Astrocyte (in vitro differentiated cells and primary cell): ENCODE measurements at regions not wholly inside any gene's neighbourhood (a gene's known extent, or its start where the extent isn't known, plus 50 kb on each side); places are given as distances from the start of the nearest gene placed in this dataset.

Experiments used
- DNase-seq: peaks from one replicate; pipeline ENCODE4 v3.0.0-alpha.2; 2010; ENCODE audit warnings: low read depth
- FAIRE-seq: peaks from 2 replicates; lab custom pipeline; 2011; peaks lifted over from hg19 to GRCh38; lab: Jason Lieb, UNC
- H2AFZ ChIP-seq: 2 replicates; pipeline ENCODE4 v1.6.0; 2012; ENCODE audit warnings: low read depth, low read length, inconsistent platforms
- H3K27ac ChIP-seq: 2 replicates; pipeline ENCODE4 v1.5.1; 2011; ENCODE audit warnings: low read depth, low read length, inconsistent platforms
- H3K27me3 ChIP-seq: 2 replicates; pipeline ENCODE4 v1.6.0; 2011; ENCODE audit warnings: low read length, inconsistent platforms; ENCODE audit not compliant: insufficient read depth
- H3K36me3 ChIP-seq: 2 replicates; pipeline ENCODE4 v1.5.1; 2011; ENCODE audit warnings: low read length, inconsistent platforms; ENCODE audit not compliant: insufficient read depth
- H3K4me1 ChIP-seq: 2 replicates; pipeline ENCODE4 v1.5.1; 2011; ENCODE audit warnings: low read length, inconsistent platforms; ENCODE audit not compliant: insufficient read depth
- H3K4me2 ChIP-seq: 2 replicates; pipeline ENCODE4 v1.6.0; 2012; ENCODE audit warnings: low read length, inconsistent platforms
- H3K4me3 ChIP-seq: 2 replicates; pipeline ENCODE4 v1.5.1; 2011; ENCODE audit warnings: low read depth, mild to moderate bottlenecking, low read length, inconsistent platforms; ENCODE audit not compliant: insufficient read depth
- H3K79me2 ChIP-seq: 2 replicates; pipeline ENCODE4 v1.6.0; 2012; ENCODE audit warnings: mild to moderate bottlenecking, low read length, inconsistent platforms; ENCODE audit not compliant: insufficient read depth
- H3K9ac ChIP-seq: 2 replicates; pipeline ENCODE4 v1.6.0; 2012; ENCODE audit warnings: mild to moderate bottlenecking, low read length, inconsistent platforms
- H3K9me3 ChIP-seq: 2 replicates; pipeline ENCODE4 v1.5.1; 2012; ENCODE audit warnings: low read depth, mild to moderate bottlenecking, low read length, inconsistent platforms; ENCODE audit not compliant: insufficient read depth
- H4K20me1 ChIP-seq: 2 replicates; pipeline ENCODE4 v1.6.0; 2012; ENCODE audit warnings: low read length, inconsistent platforms; ENCODE audit not compliant: insufficient read depth
- H3K27ac Mint-ChIP-seq: one replicate; pipeline ENCODE4 v1.8.0; 2021; ENCODE audit warnings: mild to moderate bottlenecking, mixed read lengths; ENCODE audit not compliant: unreplicated experiment
- H3K27me3 Mint-ChIP-seq: one replicate; pipeline ENCODE4 v1.8.0; 2021; ENCODE audit warnings: low read depth, mixed read lengths; ENCODE audit not compliant: unreplicated experiment
- H3K36me3 Mint-ChIP-seq: one replicate; pipeline ENCODE4 v1.8.0; 2021; ENCODE audit warnings: low read depth, mixed read lengths; ENCODE audit not compliant: unreplicated experiment
- H3K4me1 Mint-ChIP-seq: one replicate; pipeline ENCODE4 v1.8.0; 2021; ENCODE audit warnings: low read depth, mixed read lengths; ENCODE audit not compliant: unreplicated experiment
- H3K4me3 Mint-ChIP-seq: one replicate; pipeline ENCODE4 v1.8.0; 2021; ENCODE audit warnings: mild to moderate bottlenecking, moderate library complexity, mixed read lengths; ENCODE audit not compliant: unreplicated experiment
- H3K9me3 Mint-ChIP-seq: one replicate; pipeline ENCODE4 v1.8.0; 2021; ENCODE audit warnings: mild to moderate bottlenecking, mixed read lengths; ENCODE audit not compliant: unreplicated experiment
- CTCF ChIP-seq: IDR thresholded peaks from 2 replicates; pipeline ENCODE4 v1.5.1; 2011; ENCODE audit warnings: low read depth, mild to moderate bottlenecking, inconsistent platforms, low read length, moderate library complexity; ENCODE audit not compliant: insufficient read depth
- EZH2 ChIP-seq: IDR thresholded peaks from 2 replicates; pipeline ENCODE4 v1.6.1; 2012; ENCODE audit warnings: mild to moderate bottlenecking, low read length, inconsistent platforms; ENCODE audit not compliant: insufficient read depth

GRCh38 chr2:12854001-12854530 is 137.3 kb downstream of the TRIB2 start:
- no peaks in the 10 kb centered on the region for H3K36me3 Mint-ChIP-seq
- Histone ChIP-seq H3K4me2 (no peak overlapping the region), H3K9me3 (no peaks in the 10 kb centered on the region), H3K9ac (no peak overlapping the region), H2AFZ (no peak overlapping the region), H3K36me3 (no peaks in the 10 kb centered on the region), H3K27me3 (no peaks in the 10 kb centered on the region), H4K20me1 (no peaks in the 10 kb centered on the region), H3K27ac (no peak overlapping the region), H3K4me1 (peaks cover 16% of the 10 kb centered on the region), H3K79me2 (no peaks in the 10 kb centered on the region), H3K4me3 (no peak overlapping the region)
- no peak for DNase-seq
- TF ChIP-seq EZH2 (no peak), CTCF (no peak)
- FAIRE-seq: no peak
- no peak overlapping the region for H3K27ac Mint-ChIP-seq
- peaks cover 5% of the 10 kb centered on the region for H3K4me1 Mint-ChIP-seq
- peaks cover 4% of the 10 kb centered on the region for H3K27me3 Mint-ChIP-seq
- H3K9me3 Mint-ChIP-seq: peaks cover 2% of the 10 kb centered on the region
- H3K4me3 Mint-ChIP-seq: no peak overlapping the region

- Mint-ChIP-seq H3K4me1 (peaks cover 6% of the 10 kb centered on the region), H3K4me3 (no peak overlapping the region), H3K27ac (no peak overlapping the region), H3K9me3 (peaks cover 4% of the 10 kb centered on the region), H3K27me3 (no peaks in the 10 kb centered on the region), H3K36me3 (no peaks in the 10 kb centered on the region)
- no peak overlapping the region for H3K4me3 ChIP-seq
- H3K9me3 ChIP-seq: no peaks in the 10 kb centered on the region
- FAIRE-seq (no peak), DNase-seq (peak; percentile 61)
- H3K27me3 ChIP-seq: no peaks in the 10 kb centered on the region
- TF ChIP-seq EZH2 (no peak), CTCF (no peak)
- no peak overlapping the region for H3K27ac ChIP-seq
- no peaks in the 10 kb centered on the region for H3K79me2 ChIP-seq
- no peak overlapping the region for H3K9ac ChIP-seq
- no peak overlapping the region for H3K4me2 ChIP-seq
- H2AFZ ChIP-seq: no peak overlapping the region
- peaks cover 16% of the 10 kb centered on the region for H3K4me1 ChIP-seq
- H4K20me1 ChIP-seq: no peaks in the 10 kb centered on the region
- no peaks in the 10 kb centered on the region for H3K36me3 ChIP-seq
These were observed 138.8 kb downstream of the TRIB2 start for GRCh38 chr2:12855508-12855907.

GRCh38 chr2:12856934-12857601 is 140.3 kb downstream of the TRIB2 start:
- TF ChIP-seq EZH2 (no peak), CTCF (no peak)
- H3K27me3 Mint-ChIP-seq: no peaks in the 10 kb centered on the region
- Histone ChIP-seq H4K20me1 (no peaks in the 10 kb centered on the region), H2AFZ (peak overlapping the region; percentile 48), H3K9me3 (no peaks in the 10 kb centered on the region), H3K4me2 (peak overlapping the region; percentile 80), H3K4me3 (no peak overlapping the region), H3K79me2 (no peaks in the 10 kb centered on the region), H3K9ac (peak overlapping the region; percentile 25), H3K36me3 (no peaks in the 10 kb centered on the region), H3K27ac (peak overlapping the region; percentile 59), H3K4me1 (peaks cover 16% of the 10 kb centered on the region), H3K27me3 (no peaks in the 10 kb centered on the region)
- H3K4me3 Mint-ChIP-seq: no peak overlapping the region
- H3K9me3 Mint-ChIP-seq: peaks cover 7% of the 10 kb centered on the region
- DNase-seq: peak; percentile 92
- H3K36me3 Mint-ChIP-seq: no peaks in the 10 kb centered on the region
- H3K4me1 Mint-ChIP-seq: peaks cover 12% of the 10 kb centered on the region
- peak; percentile 82 for FAIRE-seq
- no peak overlapping the region for H3K27ac Mint-ChIP-seq
